Astrocyte (in vitro differentiated cells and primary cell): ENCODE measurements at regions not wholly inside any gene's neighbourhood (a gene's known extent, or its start where the extent isn't known, plus 50 kb on each side); places are given as distances from the start of the nearest gene placed in this dataset.

Experiments
- CTCF ChIP-seq: IDR thresholded peaks from 2 replicates; pipeline ENCODE4 v1.5.1; 2011; ENCODE audit warnings: low read depth, mild to moderate bottlenecking, inconsistent platforms, low read length, moderate library complexity; ENCODE audit not compliant: insufficient read depth
- EZH2 ChIP-seq: IDR thresholded peaks from 2 replicates; pipeline ENCODE4 v1.6.1; 2012; ENCODE audit warnings: mild to moderate bottlenecking, low read length, inconsistent platforms; ENCODE audit not compliant: insufficient read depth

GRCh38 chr6:169366258-169366901, 112.7 kb upstream of the THBS2 start:
- no peak for TF ChIP-seq CTCF
- TF ChIP-seq EZH2 = no peak
